Epithelial cell of esophagus (primary cell): ENCODE measurements at regions not wholly inside any gene's neighbourhood (a gene's known extent, or its start where the extent isn't known, plus 50 kb on each side); places are given as distances from the start of the nearest gene placed in this dataset.

Experiments
- DNase-seq: peaks from one replicate; pipeline ENCODE4 v3.0.0; 2010; ENCODE audit warnings: low read depth
- H3K4me3 ChIP-seq: 2 replicates; pipeline ENCODE4 v1.5.1; 2011; ENCODE audit warnings: mild to moderate bottlenecking, low read length, control low read depth
- TF ChIP-seq, protein P1 (sequence below): IDR thresholded peaks from 2 replicates; pipeline ENCODE4 v1.5.1; 2011; ENCODE audit warnings: low read depth, mild to moderate bottlenecking, low read length, control low read depth, inconsistent platforms; ENCODE audit not compliant: insufficient read depth; ENCODE audit errors: missing control alignments

DNA sequence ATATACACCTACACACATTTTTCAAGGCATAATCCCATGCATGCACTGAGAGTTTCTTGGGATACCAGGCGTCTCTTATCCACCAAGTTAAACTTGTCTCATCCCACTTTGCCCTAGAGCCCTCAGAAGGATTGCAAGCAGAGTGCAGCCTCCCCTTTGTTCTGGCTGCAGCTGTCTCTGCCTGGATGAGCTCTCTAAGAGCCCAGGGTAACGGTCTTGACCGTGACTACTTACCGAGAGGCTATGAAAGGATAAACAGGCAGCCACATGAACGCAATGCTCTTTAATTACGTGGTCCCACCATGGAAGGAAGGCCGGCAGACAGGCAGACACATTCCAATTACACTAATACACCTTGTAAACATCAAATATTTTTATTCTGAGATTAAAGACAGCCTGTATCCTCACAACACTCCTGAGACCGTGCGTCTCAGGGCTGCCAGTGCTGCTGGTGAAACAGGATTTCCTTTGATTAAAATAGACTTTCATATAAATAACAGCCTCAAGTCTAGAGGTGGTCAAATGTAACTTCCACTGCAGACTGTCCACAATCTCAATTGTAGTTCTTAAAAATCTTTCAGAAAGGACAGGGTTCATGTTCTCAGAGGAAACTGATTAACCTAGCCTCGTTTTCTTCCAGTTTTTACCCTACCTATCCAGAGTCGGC lies 210.0 kb upstream of the PRDM1 start:
- TF ChIP-seq, protein P1, sequence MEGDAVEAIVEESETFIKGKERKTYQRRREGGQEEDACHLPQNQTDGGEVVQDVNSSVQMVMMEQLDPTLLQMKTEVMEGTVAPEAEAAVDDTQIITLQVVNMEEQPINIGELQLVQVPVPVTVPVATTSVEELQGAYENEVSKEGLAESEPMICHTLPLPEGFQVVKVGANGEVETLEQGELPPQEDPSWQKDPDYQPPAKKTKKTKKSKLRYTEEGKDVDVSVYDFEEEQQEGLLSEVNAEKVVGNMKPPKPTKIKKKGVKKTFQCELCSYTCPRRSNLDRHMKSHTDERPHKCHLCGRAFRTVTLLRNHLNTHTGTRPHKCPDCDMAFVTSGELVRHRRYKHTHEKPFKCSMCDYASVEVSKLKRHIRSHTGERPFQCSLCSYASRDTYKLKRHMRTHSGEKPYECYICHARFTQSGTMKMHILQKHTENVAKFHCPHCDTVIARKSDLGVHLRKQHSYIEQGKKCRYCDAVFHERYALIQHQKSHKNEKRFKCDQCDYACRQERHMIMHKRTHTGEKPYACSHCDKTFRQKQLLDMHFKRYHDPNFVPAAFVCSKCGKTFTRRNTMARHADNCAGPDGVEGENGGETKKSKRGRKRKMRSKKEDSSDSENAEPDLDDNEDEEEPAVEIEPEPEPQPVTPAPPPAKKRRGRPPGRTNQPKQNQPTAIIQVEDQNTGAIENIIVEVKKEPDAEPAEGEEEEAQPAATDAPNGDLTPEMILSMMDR: no peak
- no peak overlapping the region for H3K4me3 ChIP-seq
- DNase-seq: no peak

GRCh38 chr6:105874835-105875626 lies 211.1 kb upstream of the PRDM1 start:
- no peak for DNase-seq
- TF ChIP-seq, protein P1: no peak
- H3K4me3 ChIP-seq: no peak overlapping the region

DNA sequence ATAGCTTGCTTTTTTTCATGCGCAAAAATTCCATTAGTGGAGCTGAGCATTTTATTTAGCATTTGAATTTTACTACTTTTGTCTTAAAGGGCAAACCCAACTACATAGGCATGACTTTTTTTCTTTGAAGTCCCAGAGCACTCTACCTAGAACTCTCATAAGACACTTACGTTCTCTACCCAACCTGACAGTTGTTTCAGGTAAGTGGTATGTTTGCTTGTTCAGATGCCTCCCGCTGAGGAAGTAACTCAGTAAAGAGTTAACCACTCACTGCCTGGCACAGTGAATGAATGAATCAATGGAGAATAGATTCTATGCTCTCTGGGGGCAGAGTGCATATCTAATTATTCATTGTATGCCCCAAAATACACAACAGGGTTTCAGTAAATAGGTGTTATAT lies 212.3 kb upstream of the PRDM1 start:
- TF ChIP-seq, protein P1: no peak
- no peak for DNase-seq

GRCh38 chr6:105873211-105873704 lies 212.9 kb upstream of the PRDM1 start:
- H3K4me3 ChIP-seq: no peak overlapping the region
- TF ChIP-seq, protein P1: no peak
- DNase-seq: no peak

More for the DNA sequence above, 212.3 kb upstream of the PRDM1 start:
- no peak overlapping the region for H3K4me3 ChIP-seq

DNA sequence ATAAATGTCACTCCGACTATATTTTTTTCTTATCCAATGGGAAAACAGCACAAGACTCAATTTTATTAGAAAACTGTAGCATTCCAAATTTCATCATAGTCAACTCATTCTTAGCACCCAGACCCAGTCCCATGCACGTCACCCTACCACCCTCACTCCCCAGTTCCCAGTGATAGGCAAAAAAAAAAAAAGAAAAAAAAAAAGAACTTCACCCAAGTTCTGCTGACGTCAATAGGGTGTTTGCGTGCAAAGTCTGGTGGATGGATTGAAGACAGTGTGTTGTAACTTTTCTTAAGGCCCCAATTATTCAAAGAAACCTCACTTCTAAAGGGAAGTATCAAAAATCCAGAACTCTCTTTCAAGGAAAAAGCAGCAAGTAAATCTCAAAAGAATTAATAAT lies 213.9 kb upstream of the PRDM1 start:
- DNase-seq: no peak
- H3K4me3 ChIP-seq: no peak overlapping the region
- TF ChIP-seq, protein P1: no peak

GRCh38 chr6:105871542-105871941 lies 214.6 kb upstream of the PRDM1 start:
- TF ChIP-seq, protein P1: no peak
- no peak overlapping the region for H3K4me3 ChIP-seq
- no peak for DNase-seq
